EH (cell line): ENCODE measurements at regions not wholly inside any gene's neighbourhood (a gene's known extent, or its start where the extent isn't known, plus 50 kb on each side); places are given as distances from the start of the nearest gene placed in this dataset.

Experiments
- DNase-seq: peaks from one replicate; pipeline ENCODE4 v3.0.0-alpha.2; 2015; ENCODE audit warnings: low read depth

GRCh38 chr1:98035602-98036002, 114.8 kb upstream of the DPYD start:
- no peak for DNase-seq

GRCh38 chr1:98034505-98034904, 113.7 kb upstream of the DPYD start:
- no peak for DNase-seq

GRCh38 chr1:98032958-98033357, 112.1 kb upstream of the DPYD start:
- DNase-seq: no peak

GRCh38 chr1:98030976-98031375, 110.1 kb upstream of the DPYD start:
- DNase-seq: no peak

DNA sequence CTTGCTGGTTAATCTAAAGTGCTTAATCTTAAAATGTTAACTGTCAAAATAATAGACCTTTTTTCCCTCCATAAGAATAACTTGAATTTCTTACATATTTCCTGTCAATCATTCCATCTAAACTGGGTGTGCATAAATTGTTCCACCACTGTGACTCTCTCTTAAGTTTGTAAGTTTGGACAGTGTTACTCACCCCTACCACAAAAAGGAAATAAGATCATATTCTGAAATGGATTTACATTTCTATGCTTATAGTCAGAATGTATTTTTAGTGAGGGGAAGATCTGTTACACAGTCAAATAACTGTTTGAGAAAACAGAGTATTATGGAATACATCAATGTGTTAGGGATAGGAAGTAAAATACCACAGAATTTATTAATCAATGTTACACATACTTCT, 109.6 kb upstream of the DPYD start:
- peak; percentile 72 for DNase-seq

GRCh38 chr1:98028800-98029199, 108.0 kb upstream of the DPYD start:
- DNase-seq: no peak

GRCh38 chr1:98027103-98027705, 106.4 kb upstream of the DPYD start:
- DNase-seq: no peak

GRCh38 chr1:98025858-98026257, 105.0 kb upstream of the DPYD start:
- no peak for DNase-seq

- no peak for DNase-seq
Observed at GRCh38 chr1:98021126-98021525, 100.3 kb upstream of the DPYD start.

GRCh38 chr1:98019747-98020146, 98.9 kb upstream of the DPYD start:
- DNase-seq: peak; percentile 21

- DNase-seq: no peak
Observed at GRCh38 chr1:98018074-98018473, 97.2 kb upstream of the DPYD start.

DNA sequence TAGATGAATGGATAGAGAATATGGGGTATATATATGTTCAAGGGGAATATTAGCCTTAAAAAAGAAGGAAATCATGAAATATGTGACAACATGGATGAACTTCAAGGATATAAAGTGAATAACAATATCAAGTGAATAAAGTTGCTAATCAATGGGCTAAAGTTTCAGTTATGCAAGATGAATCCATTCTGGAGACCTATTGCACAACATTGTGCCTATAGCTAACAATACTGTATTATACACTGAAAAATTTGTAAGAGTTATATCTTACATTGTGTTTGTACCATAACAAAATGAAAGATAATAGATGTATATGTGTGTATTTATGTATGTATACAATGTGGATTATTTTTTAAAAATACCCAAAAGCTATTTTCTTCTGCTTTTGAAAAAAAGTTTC, 96.3 kb upstream of the DPYD start:
- no peak for DNase-seq

- no peak for DNase-seq
Observed at GRCh38 chr1:98008373-98008772, 87.5 kb upstream of the DPYD start.

GRCh38 chr1:98005326-98006010, 84.6 kb upstream of the DPYD start:
- DNase-seq: peak; percentile 65

DNA sequence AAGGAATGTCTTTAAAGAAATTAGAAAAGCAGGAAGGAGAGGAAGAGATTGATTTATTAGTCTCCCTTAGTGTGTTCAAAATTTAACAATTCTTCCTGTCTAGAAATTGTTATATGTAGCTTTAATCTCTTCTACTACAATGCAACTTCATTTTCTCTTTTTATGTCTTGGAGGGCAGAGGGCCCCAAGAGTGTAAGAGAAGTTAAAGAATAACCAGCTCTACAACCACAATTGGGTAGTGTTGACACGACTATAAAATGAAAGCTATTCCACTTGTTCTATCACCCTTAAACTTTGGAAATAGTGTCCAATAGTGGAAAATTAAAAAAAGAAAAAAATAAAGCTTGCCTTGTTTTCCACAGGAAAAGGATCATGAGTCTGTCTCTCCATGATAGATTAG, 82.6 kb upstream of the DPYD start:
- no peak for DNase-seq

DNA sequence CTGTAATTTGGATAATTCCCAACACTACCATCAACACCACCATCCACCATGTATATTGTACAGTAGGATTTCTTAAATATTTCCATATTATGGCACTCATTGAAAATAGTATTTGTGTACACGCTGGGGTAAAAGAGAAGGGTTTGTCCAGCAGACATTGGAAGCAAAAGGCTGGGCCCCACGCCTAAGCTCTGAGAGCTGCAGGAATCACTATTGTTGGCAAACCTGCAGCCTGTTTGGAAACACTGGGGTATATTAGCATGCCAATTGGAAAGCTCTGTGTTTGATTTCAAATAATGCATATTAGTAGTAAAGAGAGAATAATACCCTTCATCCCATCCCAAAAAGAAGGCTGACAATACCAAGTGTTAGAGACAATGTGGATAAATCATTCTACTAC, 81.5 kb upstream of the DPYD start:
- no peak for DNase-seq

DNA sequence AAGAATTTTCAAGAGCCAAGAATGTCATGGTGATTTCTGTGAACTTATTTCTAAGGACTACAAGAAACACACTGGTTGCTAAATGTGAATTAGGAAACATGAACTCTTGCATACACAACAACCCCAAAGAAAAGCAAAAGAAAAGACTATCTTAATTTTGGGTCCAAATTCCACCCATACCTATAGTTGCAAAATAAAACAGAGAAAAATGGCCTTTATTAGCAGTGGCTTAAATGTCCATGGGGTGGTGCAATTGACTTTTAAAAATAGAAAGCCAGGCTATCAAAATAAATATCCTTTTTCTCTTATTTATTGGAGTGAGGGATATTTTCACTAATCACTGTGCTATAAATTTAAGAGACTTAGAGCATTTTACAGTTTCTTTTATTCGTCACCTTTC, 80.9 kb upstream of the DPYD start:
- DNase-seq: peak; percentile 45

GRCh38 chr1:97999320-97999719, 78.5 kb upstream of the DPYD start:
- DNase-seq: peak; percentile 92

DNA sequence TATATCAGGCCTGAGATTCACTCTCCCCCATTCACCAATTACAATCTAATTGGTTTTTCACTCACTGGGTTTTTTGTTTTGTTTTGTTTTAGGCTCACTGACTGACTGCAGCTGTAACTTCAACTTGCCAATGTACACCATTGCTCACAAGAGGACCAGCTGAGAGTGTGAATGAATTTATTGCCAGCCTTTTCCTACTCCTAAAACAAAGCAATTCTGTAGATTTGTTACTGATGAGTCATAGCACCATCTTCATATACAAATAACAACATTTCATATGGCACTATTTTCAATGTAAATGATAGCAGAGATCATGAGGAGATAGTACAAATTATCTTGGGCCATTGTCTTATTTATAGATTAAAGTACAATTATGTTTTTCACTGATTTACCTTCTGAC, 76.0 kb upstream of the DPYD start:
- DNase-seq: peak; percentile 21

- DNase-seq: peak; percentile 57
Observed at GRCh38 chr1:97989094-97989680, 68.4 kb upstream of the DPYD start.

- DNase-seq: no peak
Observed at GRCh38 chr1:97986041-97987005, 65.5 kb upstream of the DPYD start.

DNA sequence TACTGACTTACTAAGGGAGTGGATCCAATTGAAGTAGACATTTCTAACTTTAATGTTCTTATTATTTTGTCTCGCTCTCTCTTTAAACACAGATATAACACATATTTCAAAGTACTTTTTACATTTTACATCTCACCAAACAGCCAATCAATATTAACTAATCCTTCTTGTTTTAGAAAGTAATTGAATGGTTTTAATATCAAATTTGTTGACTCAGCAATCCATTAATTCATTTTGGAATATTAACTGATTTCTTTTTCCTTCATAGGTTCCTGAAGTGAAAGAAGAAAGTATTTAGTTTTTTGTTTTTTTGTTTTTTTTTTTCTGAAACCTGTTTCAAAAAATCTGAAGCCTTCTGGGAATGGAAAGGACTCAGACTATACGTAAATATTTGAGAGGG, 62.3 kb upstream of the DPYD start:
- DNase-seq: no peak

GRCh38 chr1:97980530-97980929, 59.7 kb upstream of the DPYD start:
- DNase-seq: no peak
